HepG2 (cell line): ENCODE measurements at regions not wholly inside any gene's neighbourhood (a gene's known extent, or its start where the extent isn't known, plus 50 kb on each side); places are given as distances from the start of the nearest gene placed in this dataset.

Experiments used
- ATAC-seq: fragments of 200-7000 bp; cut with Tn5 transposase; 3 replicates; pipeline ENCODE4 v1.9.1; 2020; ENCODE audit warnings: mild to moderate bottlenecking, moderate library complexity
- BruUV-seq: library from RNA; stranded (reverse); fragments of 400-500 nt; replicated peaks from 2 replicates; lab custom pipeline; 2021; lab: Mats Ljungman, UMichigan
- CTCF ChIA-PET: fragments of 300-600 bp; formaldehyde crosslinking; extraction: SDS; loops from one replicate; lab custom pipeline; 2021; ENCODE audit warnings: low total read pairs, inconsistent platforms, low intra/inter-chr PET ratio; lab: Yijun Ruan, JAX
- POLR2A ChIA-PET: fragments of 350-600 bp; sonication (Branson Sonifier 250); formaldehyde crosslinking; loops from one replicate; lab custom pipeline; 2020; ENCODE audit warnings: antibody characterized with exemption, inconsistent platforms; lab: Yijun Ruan, JAX
- DNase-seq: peaks from one replicate; pipeline ENCODE4 v3.0.0-alpha.2; 2015; ENCODE audit warnings: low spot score
- FAIRE-seq: peaks from 3 replicates; lab custom pipeline; 2011; peaks lifted over from hg19 to GRCh38; lab: Jason Lieb, UNC
- H2AFZ ChIP-seq: one replicate; pipeline ENCODE4 v1.6.1; 2011; ENCODE audit warnings: low read length, inconsistent platforms
- H3K27ac ChIP-seq: fragments of 300-600 bp; 3 replicates; pipeline ENCODE4 v1.8.0; 2011; ENCODE audit warnings: mixed run types, mild to moderate bottlenecking, mixed read lengths, low read length, inconsistent platforms; ENCODE audit not compliant: insufficient read depth; ENCODE audit errors: extremely low read length
- H3K27me3 ChIP-seq, 2 experiments: fragments of 200-600 bp in 1 of 2; 2 replicates in 1 of 2; 3 replicates in 1 of 2; pipeline versions ENCODE4 v1.6.0 to v1.8.0; 2011; ENCODE audit warnings: low read length in 2 of 2, mild to moderate bottlenecking in 2 of 2, moderate library complexity in 2 of 2, inconsistent platforms in 1 of 2; ENCODE audit not compliant: insufficient read depth in 2 of 2, control insufficient read depth in 1 of 2
- H3K36me3 ChIP-seq, 2 experiments: fragments of 200-600 bp in 1 of 2; replicated peaks in 1 of 2; 2 replicates in 1 of 2; 3 replicates in 1 of 2; pipeline versions ENCODE4 v1.5.1 to v1.8.0; 2011; ENCODE audit warnings: low read length in 2 of 2, inconsistent platforms in 1 of 2; ENCODE audit not compliant: insufficient read depth in 2 of 2, control insufficient read depth in 1 of 2
- H3K4me1 ChIP-seq: 2 replicates; pipeline ENCODE4 v1.5.1; 2012; ENCODE audit warnings: low read length, inconsistent platforms; ENCODE audit not compliant: insufficient read depth
- H3K4me2 ChIP-seq: 2 replicates; pipeline ENCODE4 v1.6.0; 2011; ENCODE audit warnings: low read depth, low read length, inconsistent platforms
- H3K4me3 ChIP-seq, 3 experiments: fragments of 200-600 bp in 1 of 3; sonication (generic), shearing (Covaris generic) in 1 of 3; replicated peaks in 1 of 3; 2 replicates each; pipeline ENCODE4 v1.5.1; 2011 to 2016; ENCODE audit warnings: low read length in 3 of 3, inconsistent platforms in 2 of 3, low read depth in 2 of 3, mild to moderate bottlenecking in 2 of 3, control low read depth in 1 of 3, mixed read lengths in 1 of 3; ENCODE audit not compliant: insufficient read depth in 1 of 3
- H3K79me2 ChIP-seq: one replicate; pipeline ENCODE4 v1.6.1; 2011; ENCODE audit warnings: low read length, inconsistent platforms; ENCODE audit not compliant: insufficient read depth
- H3K9ac ChIP-seq: 2 replicates; pipeline ENCODE4 v1.6.0; 2011; ENCODE audit warnings: mild to moderate bottlenecking, low read depth, low read length, inconsistent platforms; ENCODE audit not compliant: insufficient read depth
- H3K9me3 ChIP-seq: 2 replicates; pipeline ENCODE4 v1.5.1; 2012; ENCODE audit warnings: mild to moderate bottlenecking, low read length
- H4K20me1 ChIP-seq: 2 replicates; pipeline ENCODE4 v1.6.0; 2011; ENCODE audit warnings: inconsistent platforms, mild to moderate bottlenecking, low read length, moderate library complexity; ENCODE audit not compliant: insufficient read depth
- ERF ChIP-seq: IDR thresholded peaks from 2 replicates; pipeline ENCODE4 v1.6.1; 2018; ENCODE audit warnings: missing biosample characterization, missing genetic modification reagents
- KMT2B ChIP-seq: IDR thresholded peaks from 2 replicates; pipeline ENCODE4 v1.6.1; 2016; ENCODE audit warnings: missing genetic modification reagents, missing compliant biosample characterization
- MEIS1 ChIP-seq: sonication (generic); formaldehyde crosslinking; IDR thresholded peaks from 2 replicates; pipeline ENCODE4 v1.9.0; 2021; ENCODE audit warnings: mild to moderate bottlenecking, missing genetic modification reagents, moderate library complexity, borderline replicate concordance
- PRPF4 ChIP-seq: fragments of 200-400 bp; formaldehyde crosslinking; IDR thresholded peaks from 2 replicates; pipeline ENCODE4 v1.6.1; 2016; ENCODE audit warnings: low read length, low read depth; ENCODE audit not compliant: poor library complexity, severe bottlenecking
- SSRP1 ChIP-seq: IDR thresholded peaks from 2 replicates; pipeline ENCODE4 v1.6.1; 2016; ENCODE audit warnings: control low read depth
- TBX3 ChIP-seq: fragments of 450-650 bp; IDR thresholded peaks from 2 replicates; pipeline ENCODE4 v1.6.1; 2017; ENCODE audit warnings: antibody characterized with exemption, mild to moderate bottlenecking, inconsistent platforms, borderline replicate concordance
- ZBTB8A ChIP-seq: sonication (generic); formaldehyde crosslinking; IDR thresholded peaks from 2 replicates; pipeline ENCODE4 v1.4.0; 2020; ENCODE audit warnings: mild to moderate bottlenecking, low read depth, missing genetic modification reagents, borderline replicate concordance
- ZNF382 ChIP-seq: sonication (generic); formaldehyde crosslinking; IDR thresholded peaks from 2 replicates; pipeline ENCODE4 v1.5.0; 2020; ENCODE audit warnings: missing genetic modification reagents, mild to moderate bottlenecking, borderline replicate concordance
- ZNF687 ChIP-seq: sonication (generic); formaldehyde crosslinking; IDR thresholded peaks from 2 replicates; pipeline ENCODE4 v1.5.1; 2020; ENCODE audit warnings: mild to moderate bottlenecking, missing genetic modification reagents, moderate library complexity
- WGBS: methylation state at CpG from one replicate; pipeline ENCODE4 v1.1.6; 2017; ENCODE audit warnings: low lambda C conversion rate; 5-methylcytosine and 5-hydroxymethylcytosine counted together
- in situ Hi-C: cut with HindIII; loops from 2 replicates; pipeline ENCODE4 v1.10.0; 2017; ENCODE audit warnings: low pct_unique_long_range_greater_than_20kb; ENCODE audit not compliant: extremely low pct_ligation_motif_present
- intact Hi-C: fragments of 100-400 bp; cut with micrococcal nuclease; formaldehyde crosslinking; loops from one replicate; pipeline ENCODE4 v1.10.0; 2022; ENCODE audit not compliant: unreplicated experiment
- TF ChIP-seq, protein P1 (sequence below): sonication (generic); formaldehyde crosslinking; IDR thresholded peaks from 2 replicates; pipeline ENCODE4 v1.5.0; 2020; ENCODE audit warnings: missing genetic modification reagents, mild to moderate bottlenecking, borderline replicate concordance
- TF ChIP-seq, protein P2 (sequence below): sonication (generic); formaldehyde crosslinking; IDR thresholded peaks from 2 replicates; pipeline ENCODE4 v1.5.0; 2020; ENCODE audit warnings: missing genetic modification reagents
- TF ChIP-seq, protein P3 (sequence below): sonication (generic); formaldehyde crosslinking; IDR thresholded peaks from 2 replicates; pipeline ENCODE4 v1.4.0; 2020; ENCODE audit warnings: missing genetic modification reagents, borderline replicate concordance

DNA sequence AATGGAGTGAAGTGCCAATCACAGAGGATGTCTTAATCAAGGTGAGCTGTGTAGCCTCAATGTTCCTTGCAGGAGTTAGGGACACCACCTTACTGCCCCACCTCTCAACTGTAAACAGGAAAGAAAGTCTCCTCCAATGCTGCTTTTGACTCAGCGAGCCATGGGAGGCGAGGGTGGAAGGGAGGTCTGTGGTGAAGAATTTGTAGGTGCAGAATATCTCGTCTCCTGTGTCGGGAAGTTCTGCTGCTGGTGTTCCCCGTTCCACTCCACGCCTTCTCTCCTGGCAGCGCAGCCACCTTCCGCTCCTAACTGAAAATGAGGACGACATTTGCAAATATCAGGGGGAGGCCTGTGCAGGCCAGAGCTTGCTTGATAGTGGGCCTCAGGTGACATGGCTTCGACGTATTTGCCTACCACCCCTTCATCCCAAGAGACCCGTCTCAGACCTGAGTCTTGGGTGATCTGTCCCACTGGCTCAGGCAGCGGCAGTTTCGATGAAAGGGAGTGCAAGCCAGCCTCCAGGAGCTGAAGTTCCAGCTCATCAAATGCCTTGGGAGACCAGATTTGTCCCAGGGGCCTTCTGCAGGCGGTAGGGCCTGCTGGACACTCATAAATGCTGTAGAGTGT is 368.3 kb upstream of the C1orf174 start (continued):
- TF ChIP-seq, protein P1, sequence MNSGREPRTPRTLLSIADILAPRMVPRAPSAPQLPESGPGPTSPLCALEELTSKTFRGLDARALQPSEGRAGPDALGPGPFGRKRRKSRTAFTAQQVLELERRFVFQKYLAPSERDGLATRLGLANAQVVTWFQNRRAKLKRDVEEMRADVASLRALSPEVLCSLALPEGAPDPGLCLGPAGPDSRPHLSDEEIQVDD (CRISPR knock-in tag) = no peak
- TF ChIP-seq TBX3 (no peak), MEIS1 (CRISPR knock-in tag) (no peak), ZNF382 (CRISPR knock-in tag) (no peak), ZBTB8A (CRISPR knock-in tag) (no peak), PRPF4 (peak; percentile 56)
- TF ChIP-seq, protein P2, sequence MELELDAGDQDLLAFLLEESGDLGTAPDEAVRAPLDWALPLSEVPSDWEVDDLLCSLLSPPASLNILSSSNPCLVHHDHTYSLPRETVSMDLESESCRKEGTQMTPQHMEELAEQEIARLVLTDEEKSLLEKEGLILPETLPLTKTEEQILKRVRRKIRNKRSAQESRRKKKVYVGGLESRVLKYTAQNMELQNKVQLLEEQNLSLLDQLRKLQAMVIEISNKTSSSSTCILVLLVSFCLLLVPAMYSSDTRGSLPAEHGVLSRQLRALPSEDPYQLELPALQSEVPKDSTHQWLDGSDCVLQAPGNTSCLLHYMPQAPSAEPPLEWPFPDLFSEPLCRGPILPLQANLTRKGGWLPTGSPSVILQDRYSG (CRISPR knock-in tag) = no peak

DNA sequence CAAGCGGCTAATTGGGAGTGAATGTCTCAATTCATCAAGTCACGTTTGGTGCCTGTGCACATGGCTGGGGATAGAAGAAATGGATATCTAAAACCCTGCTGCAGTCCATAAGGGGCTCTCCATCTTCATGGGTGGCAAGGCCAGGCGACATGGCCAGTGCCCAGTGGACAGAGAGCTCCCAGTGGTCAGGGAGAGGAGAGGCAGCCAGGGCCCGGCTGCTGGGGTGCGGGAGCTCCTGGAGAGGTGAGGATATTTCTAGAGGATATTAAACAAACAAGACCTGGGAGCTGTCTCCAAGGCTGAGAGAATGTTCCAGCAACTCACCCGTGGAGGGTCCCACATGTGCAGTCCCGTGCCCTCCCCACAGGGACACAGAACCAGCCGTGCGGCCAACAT is 368.8 kb upstream of the C1orf174 start:
- 95% methylated on average over 8 of the region's 9 CpGs for WGBS
- Histone ChIP-seq H3K27me3 (no peaks in the 10 kb centered on the region), H3K4me1 (peaks cover 100% of the 10 kb centered on the region), H3K4me2 (peak overlapping the region; percentile 76), H3K9ac (peak overlapping the region; percentile 83), H3K27ac (peak overlapping the region; percentile 96), H3K79me2 (no peaks in the 10 kb centered on the region), H3K9me3 (no peaks in the 10 kb centered on the region), H4K20me1 (no peaks in the 10 kb centered on the region), H2AFZ (no peak overlapping the region), H3K4me3 (no peak overlapping the region), H3K36me3 (no peaks in the 10 kb centered on the region)
- ChIA-PET CTCF (no interaction called here), POLR2A (interaction anchor here (1.9 kb wide), 1 partner anchor 11 kb away, joined by 6 read pairs; no protein-coding TSS in a partner anchor)
- no TSS peak for BruUV-seq
- in situ Hi-C loops (no loop called here), intact Hi-C loops (no loop called here)
- no peak for FAIRE-seq
- no peak for ATAC-seq
- no peak for DNase-seq
- TF ChIP-seq ZNF687 (CRISPR knock-in tag) (peak; percentile 29), SSRP1 (CRISPR knock-in tag) (no peak), ERF (no peak), KMT2B (CRISPR knock-in tag) (no peak)
- TF ChIP-seq, protein P3, sequence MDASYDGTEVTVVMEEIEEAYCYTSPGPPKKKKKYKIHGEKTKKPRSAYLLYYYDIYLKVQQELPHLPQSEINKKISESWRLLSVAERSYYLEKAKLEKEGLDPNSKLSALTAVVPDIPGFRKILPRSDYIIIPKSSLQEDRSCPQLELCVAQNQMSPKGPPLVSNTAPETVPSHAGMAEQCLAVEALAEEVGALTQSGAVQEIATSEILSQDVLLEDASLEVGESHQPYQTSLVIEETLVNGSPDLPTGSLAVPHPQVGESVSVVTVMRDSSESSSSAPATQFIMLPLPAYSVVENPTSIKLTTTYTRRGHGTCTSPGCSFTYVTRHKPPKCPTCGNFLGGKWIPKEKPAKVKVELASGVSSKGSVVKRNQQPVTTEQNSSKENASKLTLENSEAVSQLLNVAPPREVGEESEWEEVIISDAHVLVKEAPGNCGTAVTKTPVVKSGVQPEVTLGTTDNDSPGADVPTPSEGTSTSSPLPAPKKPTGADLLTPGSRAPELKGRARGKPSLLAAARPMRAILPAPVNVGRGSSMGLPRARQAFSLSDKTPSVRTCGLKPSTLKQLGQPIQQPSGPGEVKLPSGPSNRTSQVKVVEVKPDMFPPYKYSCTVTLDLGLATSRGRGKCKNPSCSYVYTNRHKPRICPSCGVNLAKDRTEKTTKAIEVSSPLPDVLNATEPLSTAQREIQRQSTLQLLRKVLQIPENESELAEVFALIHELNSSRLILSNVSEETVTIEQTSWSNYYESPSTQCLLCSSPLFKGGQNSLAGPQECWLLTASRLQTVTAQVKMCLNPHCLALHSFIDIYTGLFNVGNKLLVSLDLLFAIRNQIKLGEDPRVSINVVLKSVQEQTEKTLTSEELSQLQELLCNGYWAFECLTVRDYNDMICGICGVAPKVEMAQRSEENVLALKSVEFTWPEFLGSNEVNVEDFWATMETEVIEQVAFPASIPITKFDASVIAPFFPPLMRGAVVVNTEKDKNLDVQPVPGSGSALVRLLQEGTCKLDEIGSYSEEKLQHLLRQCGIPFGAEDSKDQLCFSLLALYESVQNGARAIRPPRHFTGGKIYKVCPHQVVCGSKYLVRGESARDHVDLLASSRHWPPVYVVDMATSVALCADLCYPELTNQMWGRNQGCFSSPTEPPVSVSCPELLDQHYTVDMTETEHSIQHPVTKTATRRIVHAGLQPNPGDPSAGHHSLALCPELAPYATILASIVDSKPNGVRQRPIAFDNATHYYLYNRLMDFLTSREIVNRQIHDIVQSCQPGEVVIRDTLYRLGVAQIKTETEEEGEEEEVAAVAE (CRISPR knock-in tag) = no peak
